SIG-M5 treated with dmso at 0.1 percent for 504 hours (cell line): ENCODE measurements at regions not wholly inside any gene's neighbourhood (a gene's known extent, or its start where the extent isn't known, plus 50 kb on each side); places are given as distances from the start of the nearest gene placed in this dataset.
"Not testable (repeated sequence)": the region's sequence is repeated elsewhere in the genome, so short reads cannot be mapped to it uniquely, and the experiment has no call there.

ENCODE experiments used
- DNase-seq: peaks from one replicate; lab custom pipeline; 2025; ENCODE audit not compliant: unreplicated experiment; lab: John Stamatoyannopoulos, UW

DNA sequence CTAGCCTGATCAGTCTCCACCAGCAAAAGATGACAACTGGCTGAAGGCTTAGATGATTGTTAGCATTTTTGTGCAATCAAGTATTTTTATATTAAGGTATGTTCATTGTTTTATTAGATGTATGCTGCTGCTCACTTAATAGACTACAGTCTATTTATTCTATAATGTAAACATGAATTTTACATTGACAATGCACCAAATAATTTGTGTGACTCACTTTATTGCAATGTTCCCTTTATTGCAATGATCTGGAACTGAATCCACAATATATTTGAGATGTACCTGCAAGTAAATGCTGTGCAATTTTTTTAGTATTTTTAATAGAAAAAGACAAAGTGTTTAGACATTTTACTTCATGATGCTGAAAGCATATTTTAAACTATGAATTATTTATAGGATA is 896.5 kb downstream of the AMY1C start:
- DNase-seq = no peak

DNA sequence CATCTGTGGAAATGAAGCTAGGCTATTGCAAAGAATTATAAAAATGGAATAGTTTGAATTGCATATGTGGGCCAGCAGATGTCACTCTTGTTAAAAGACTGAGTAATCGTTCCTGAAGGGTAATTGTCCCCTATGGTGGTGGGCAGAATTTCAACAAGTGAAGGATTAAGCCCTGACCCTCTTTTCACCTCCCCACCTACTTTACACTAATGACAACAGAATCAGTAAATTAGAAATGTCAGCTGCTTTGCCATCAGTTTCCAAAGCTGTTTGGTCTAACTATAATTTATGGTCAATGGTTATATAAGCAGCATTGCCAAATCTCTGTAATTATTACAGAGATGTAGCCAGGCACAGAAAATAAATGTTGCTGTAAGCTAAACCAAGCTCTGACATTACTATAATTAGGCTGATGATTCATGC is 898.6 kb downstream of the AMY1C start:
- DNase-seq = peak; percentile 44

DNA sequence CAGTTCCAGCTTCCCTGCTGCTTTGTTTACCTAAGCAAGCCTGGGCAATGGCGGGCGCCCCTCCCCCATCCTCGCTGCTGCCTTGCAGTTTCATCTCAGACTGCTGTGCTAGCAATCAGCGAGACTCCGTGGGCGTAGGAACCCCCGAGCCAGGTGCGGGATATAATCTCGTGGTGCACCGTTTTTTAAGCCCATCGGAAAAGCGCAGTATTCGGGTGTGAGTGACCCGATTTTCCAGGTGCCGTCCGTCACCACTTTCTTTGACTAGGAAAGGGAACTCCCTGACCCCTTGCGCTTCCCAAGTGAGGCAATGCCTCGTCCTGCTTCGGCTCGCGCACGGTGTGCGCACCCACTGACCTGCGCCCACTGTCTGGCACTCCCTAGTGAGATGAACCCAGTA is 914.7 kb downstream of the AMY1C start:
- not testable (repeated sequence) for DNase-seq

DNA sequence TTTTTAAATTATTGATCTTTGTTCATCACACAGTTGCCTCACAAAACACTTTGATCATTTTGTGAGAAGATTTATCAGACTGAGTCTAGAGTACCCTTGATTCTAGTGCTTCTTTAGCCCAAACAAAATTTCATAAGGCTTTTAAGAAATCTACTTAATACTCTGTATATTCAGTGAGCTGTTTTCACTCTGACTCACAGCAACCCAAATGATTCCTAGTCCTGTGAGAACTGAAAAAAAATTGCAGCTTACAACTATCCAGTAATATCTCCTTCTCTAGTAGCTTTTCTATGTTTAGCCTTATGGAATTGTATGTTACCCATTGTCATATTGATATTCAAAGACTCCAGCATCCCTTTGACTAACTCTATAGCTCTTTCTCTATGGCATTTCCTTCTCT is 915.6 kb downstream of the AMY1C start:
- no peak for DNase-seq

DNA sequence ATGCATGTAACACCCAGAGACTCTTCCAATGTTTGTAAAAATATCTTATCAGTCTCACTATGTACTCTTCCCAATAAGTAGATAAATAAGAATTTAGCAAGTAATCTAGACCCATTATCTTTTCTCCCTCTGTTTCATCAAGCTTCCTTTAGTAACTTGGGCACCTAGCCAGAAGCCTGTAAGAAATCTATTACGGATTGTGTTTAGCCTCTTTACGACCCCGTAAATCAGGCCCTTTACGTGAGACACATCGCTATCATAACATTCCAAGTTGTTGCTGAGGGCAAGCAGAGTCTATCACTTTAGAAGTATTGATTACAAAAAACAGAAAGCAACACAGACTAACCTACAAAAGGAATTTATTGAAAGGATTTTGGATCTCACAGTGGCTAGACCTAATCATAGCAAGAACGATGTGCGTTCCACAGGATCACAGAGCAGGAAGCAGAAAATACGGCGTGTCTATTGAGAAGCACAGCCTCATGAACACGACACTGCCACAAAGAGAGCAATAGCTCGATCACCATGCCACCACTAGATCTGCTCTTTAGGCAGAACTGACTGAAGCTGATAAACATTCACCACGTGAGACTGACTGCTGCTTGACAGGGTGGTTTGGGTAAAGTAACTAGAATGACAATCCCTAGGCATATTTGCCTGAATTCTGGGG is 922.1 kb downstream of the AMY1C start:
- no peak for DNase-seq

DNA sequence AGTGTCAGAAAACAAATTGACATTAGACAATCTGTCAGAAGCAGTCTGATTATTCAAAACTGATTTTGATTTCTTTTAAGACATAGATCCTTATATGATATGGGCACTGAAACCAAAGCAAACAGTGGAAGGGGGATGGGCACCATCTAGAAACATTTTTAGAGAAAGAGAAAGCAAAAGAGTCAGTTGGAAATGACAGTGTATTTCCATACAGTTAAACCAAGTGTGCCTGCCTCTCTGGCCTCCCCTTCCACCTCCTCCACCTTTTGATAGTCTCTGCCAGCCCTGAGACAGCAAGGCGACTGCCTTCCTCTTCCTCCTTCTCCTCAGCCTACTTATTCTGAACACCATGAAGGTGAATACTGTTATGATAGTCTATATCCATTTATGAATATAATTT is 949.7 kb downstream of the AMY1C start:
- DNase-seq = no peak

DNA sequence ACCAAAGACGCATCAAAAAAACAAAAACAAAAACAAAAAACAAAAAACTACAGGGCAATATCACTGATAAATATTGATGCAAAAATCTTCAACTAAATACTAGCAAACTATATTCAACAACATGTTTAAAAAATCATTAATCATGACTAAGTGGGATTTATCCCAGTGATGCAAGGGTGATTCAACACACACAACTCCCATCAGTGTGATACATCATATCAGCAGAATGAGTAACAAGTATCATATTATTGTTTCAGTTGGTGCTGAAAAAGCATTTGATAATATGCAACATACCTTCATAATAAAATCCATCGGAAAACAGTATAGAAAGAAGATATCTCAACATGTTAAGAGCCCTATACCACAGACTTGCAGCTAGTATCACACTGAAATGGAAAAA is 953.0 kb downstream of the AMY1C start:
- no peak for DNase-seq

DNA sequence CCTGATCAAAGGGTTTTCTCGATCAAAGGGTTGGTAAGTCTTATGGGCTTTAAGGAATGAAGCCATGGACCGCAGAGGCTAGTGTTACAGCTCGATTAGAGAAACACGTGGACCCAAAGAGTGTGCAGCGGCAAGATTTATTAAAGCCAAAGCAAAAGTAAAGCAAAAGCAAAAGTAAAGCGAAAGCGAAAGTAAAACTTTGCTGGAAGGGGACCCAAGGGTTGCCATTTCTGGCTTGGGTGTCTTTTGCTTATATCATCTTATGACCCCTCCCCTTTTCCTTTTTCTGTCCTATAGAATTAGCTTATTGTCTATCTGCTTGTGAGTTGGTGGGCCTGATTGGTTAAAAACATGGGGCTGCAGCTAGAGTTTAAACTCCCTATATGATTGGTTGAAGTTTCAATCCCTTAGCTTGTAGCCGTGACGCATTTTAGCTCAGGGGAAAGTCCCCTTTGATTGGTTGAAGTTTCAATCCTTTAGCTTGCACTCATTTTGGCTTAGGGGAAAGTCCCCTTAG is 957.0 kb downstream of the AMY1C start:
- no peak for DNase-seq

DNA sequence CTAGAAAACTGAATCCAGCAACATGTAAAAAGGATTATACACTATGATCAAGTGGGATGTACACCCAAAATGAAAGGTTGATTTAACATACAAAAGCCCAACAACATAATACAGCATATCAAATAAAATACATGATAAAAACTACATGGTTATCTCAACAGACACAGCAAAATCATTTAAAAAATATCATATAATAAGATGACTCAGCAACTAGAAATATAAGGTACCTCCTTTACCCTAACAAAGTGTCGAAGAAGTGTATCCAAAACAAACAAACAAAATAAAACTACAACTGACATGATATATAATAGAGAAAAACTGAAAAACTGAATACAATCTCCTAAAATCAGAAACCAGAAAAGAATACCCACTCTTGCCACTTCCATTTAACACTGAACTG is 969.1 kb downstream of the AMY1C start:
- DNase-seq = no peak

DNA sequence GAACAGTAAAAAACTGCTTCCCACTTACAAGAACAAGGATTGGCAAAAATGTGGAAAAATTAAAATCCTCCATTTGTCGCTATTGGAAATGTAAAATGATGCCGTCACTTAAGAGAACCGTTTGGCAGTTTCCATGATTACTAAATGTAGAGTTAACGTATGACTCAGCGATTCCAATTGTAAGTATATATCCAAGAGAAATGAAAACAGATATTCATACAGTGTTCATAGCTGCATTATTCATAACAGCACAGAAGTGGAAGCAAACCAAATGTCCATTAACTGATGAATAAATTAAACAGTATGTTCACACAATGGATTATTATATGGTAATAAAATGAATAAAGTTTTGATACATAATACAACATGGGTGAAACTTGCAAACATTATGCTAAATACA is 971.0 kb downstream of the AMY1C start:
- DNase-seq = no peak

DNA sequence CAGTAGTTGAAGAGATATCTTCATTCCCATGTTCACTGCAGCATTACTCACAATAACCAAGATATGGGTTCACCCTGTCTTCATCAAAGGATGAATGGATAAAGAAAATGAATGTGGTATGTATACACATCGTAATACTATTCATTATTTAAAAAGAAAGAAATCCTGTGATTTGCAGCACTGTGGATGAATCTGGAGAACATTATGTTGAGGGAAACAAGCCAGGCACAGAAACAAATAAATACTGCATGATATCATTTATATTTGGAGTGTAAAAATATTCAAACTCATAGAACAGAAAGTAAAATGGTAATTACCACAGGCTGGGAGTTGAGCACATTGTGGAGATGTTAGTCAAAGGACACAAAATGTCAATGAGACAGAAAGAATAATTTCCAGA is 977.2 kb downstream of the AMY1C start:
- no peak for DNase-seq

DNA sequence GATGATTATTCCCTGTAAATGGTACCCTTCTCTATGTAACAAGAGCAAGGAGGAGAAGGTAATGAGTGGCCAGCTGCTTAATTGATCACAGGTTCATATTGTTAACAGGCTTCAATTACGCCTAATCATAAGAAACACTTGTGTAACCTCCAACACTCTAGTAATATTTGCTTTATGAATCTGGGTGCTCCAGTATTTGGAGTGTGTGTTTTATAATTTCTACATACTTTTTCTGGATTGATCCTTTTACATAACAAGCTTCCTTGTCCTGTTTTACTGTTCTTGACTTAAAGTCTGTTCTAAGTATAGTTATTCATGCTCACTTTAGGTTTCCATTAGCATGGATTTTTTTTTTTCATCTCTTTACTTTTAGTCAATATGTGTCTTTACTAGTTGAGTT is 984.2 kb downstream of the AMY1C start:
- no peak for DNase-seq

DNA sequence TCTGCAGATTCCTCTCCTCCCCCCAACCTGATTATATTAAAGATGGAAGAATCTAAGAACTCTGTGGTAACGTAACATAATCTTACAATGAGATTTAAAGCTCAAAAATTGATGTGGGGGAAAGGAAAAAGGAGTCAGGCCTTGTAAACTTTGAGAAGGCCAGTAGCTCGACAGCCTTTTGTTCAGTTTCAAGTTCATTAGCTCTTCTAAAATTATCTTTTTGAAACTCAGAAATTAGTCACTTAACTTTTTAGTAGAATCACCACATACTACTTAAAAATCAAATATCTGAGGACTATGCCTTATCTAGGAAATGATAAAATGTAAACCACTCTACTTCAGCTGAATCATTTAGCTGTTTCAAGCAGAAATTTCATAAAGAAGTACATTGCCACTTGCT is 996.2 kb downstream of the AMY1C start:
- no peak for DNase-seq

DNA sequence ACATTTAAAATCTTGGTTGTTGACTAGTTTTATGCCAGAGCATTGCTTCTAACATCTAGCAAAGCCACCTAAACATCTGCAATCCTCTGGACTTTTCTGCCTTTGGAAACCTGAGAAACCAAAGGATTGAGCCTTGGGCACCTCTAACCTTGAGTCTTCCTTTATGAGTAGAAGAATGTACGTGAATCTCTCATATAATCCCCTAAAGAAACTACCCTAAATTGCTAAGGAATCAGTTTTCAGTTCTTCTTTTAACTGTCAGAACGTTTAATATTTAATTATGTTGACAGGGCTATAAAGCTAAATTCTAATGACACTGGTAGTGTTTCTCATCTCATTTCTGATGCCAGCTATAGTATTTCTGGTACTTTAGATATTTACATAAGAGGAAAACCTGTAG is 997.3 kb downstream of the AMY1C start:
- DNase-seq = no peak

DNA sequence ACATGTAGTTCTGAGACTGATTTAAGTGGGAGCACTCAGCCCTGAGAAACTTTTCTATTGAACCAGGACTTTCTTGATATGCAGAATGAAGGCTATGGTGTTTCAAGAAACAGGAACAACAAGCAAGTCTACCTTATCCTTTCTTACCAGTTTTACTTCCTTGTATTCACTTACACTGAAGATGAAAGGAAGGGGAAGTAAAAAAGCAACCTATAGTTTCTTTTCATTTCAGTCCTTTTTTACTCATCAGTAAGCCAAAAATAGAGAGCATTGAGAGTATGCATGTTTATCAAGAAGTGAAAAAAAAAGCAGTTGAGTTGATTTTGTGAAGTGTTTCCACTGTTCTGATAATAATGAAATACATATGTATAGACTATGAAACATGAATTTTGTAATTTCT is 1010.3 kb downstream of the AMY1C start:
- peak; percentile 86 for DNase-seq

DNA sequence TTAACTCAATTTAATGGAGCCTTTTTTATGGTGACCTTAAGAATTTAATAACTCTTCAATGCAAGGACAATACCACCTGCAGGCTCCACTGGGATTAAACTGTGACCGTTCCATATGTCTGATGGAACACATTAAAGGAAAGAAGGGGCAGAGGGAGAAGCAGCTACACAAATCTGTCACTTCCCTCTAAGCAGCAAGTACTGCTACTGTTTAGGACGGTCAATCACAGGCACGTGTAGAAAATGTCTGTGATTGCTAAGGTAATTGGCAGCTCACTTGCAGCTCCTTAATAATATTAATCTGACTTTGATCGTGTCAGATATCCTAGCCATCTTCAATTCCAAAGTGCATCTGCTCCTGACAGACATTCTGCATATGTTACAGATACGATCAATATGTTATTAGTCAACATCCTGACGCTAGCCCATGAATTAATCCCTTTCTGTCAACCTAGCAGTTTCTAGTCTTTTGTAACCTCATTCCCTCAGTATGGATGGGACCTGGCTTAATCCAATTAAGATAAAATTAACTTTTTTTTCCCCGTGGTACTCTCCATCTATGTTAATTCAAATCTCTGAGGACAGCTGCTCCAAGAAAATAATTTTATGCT is 1012.4 kb downstream of the AMY1C start:
- DNase-seq = no peak

DNA sequence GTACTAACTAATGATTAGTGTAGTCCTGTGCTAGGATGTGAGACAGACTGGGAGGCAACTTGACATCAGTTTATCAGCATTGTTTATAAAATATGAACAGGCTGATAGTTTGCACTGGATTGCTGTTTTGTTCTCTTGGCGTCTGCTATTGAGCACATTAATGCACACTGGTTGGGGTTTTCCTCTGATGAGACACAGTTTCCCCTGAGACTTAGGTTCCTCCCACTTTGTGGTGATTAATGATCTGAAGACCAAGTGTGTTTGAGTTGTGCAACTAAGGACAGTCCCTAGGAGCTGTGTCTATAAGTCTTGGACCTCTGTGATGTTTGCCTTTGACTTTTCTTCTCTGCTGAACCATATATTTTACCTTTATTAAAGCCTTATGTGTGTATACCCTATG is 1015.4 kb downstream of the AMY1C start:
- DNase-seq = no peak

DNA sequence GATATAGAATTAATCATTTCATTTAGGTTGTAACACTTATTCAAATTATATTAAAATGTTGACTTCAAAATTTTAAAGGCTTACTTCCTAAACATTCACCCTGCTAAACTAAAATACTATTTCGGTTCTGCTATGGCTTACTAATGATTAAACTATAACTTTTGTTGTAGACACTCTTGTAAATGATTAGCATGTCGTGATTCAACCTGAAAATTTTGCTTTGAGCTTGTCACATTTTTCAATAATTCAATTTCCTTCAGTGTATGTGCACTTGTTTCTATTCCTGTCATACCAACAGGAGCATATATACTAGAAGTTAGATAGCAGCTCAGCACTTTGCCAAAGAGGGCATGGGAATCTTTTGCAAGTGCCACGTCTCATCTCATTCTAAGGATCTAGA is 1018.8 kb downstream of the AMY1C start:
- no peak for DNase-seq

DNA sequence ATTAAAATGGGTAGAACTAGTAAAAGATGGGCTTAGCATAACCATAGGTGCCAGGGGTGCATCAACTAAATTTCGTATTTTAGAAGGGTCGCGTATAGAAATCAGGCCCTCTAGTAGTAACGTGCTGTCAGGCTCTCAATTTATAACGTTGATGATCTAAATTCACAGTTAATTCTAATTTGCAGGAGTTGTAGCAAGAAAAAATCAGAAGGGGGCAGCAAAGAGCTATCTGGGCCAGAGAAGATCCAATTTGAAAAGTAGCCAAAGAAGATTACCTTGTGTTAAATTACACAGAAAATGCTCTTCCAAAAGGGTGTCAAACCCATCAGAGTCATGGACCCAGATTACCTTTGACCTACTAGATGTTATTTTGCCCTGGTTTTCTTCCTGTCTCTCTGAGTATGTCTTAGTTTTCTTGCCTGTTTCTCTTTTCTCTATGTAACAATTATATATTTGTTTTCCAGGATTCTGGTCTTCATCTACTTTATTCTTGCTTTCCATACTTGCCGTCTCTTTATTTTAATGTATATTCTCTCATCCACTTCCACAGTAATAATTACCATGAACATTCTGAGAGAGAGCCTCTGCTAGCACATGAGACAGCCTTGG is 1030.9 kb downstream of the AMY1C start:
- peak; percentile 50 for DNase-seq

DNA sequence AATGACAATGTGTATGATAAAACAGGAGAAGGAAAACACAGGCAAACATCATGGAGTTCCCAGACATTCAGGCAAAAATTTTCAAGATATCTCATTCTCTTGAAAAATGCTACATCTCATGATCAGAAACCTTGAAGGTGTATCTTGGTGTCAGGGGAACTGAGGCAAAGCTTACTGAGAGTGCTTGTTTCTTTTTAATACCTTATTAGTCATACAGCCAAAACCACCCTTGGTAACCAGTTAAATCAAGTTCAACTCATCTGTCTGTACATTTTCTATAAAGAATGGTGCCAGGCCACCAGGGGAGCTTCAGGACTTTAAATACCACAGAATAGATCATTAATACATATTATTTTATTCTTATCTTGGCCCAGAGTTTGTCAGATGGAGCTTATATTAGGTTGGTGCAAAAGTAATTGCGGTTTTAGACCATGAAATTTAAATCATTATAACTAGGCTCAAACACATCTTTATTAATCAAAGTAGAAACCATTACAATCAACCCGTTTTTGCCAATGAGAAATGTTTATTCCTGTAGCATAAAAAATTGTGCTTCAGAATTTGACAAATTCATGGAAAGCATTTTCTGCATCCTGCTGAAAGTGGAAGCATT is 1036.0 kb downstream of the AMY1C start:
- DNase-seq = no peak

DNA sequence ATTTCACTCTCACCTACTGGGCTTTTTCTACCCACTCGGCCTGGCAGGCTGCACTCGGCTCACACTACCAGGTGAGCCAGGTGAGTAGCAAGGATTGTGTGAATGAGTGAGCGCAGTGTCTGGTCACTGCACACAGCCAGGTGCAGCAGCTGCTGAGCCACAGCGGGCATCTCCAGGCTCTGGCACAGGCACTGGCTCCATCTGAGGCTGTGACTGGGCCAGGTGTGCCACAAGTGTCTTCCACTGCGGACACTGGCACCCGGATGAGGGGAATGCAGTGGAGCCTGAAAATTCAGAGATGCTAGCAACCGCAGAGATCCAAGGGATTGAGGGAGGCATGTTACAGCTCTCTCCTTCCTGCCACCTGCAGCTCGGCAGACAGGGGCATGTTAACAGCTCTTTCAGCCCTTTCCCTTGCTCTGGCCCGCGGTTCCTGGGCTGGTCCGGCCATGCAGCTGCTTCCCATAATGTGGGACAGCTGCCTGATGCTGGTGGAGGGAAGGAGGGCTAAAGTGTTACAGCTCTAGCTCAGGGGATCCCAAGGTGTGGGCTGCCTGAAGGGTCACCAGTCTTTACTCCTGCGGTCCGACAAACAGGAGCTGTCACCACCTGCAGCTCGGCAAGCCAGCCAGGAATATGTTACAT is 1038.3 kb downstream of the AMY1C start:
- DNase-seq = no peak

DNA sequence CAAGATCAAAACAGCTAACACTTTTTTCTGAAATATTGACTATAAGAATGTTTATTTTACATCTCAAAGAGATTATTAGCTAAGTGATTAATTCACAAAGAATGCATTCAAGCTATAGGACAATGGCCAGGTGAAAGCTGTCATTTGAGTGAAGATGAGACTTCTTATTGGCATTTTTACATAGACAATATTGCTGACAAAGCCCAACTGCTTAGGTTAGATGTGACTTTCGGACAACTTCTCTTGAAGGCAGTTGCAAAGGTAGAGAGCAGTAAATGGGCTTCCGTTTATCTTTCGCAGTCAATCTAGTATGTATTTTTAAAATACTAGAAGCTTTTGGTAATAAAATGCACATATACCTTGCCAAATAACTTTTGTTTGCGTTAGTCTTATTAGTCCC is 1041.3 kb downstream of the AMY1C start:
- DNase-seq = no peak
